ENCODE measurements at regions not wholly inside any gene's neighbourhood (a gene's known extent, or its start where the extent isn't known, plus 50 kb on each side); places are given as distances from the start of the nearest gene placed in this dataset.

- TF ChIP-seq POLR2A (IDR thresholded peaks at IDR 0.05) (no peak), CTCF (IDR thresholded peaks at IDR 0.05) (no peak), EP300 (IDR thresholded peaks at IDR 0.05) (no peak)
These were observed 287.3 kb downstream of the INHBA start for GRCh38 chr7:41415471-41416207.
